Dedifferentiated amniotic fluid mesenchymal stem cell (primary cell): ENCODE measurements at regions not wholly inside any gene's neighbourhood (a gene's known extent, or its start where the extent isn't known, plus 50 kb on each side); places are given as distances from the start of the nearest gene placed in this dataset.

ENCODE experiments used
- DNase-seq: peaks from one replicate; pipeline ENCODE4 v3.0.0-alpha.2; 2016; ENCODE audit errors: extremely low spot score

- no peak for DNase-seq
Measured at GRCh38 chr6:15042938-15043337, 202.9 kb upstream of the JARID2 start.

GRCh38 chr6:15044146-15044882 is 201.6 kb upstream of the JARID2 start:
- no peak for DNase-seq

GRCh38 chr6:15044948-15045347 is 200.9 kb upstream of the JARID2 start:
- no peak for DNase-seq

GRCh38 chr6:15046751-15047150 is 199.1 kb upstream of the JARID2 start:
- DNase-seq, result no peak

- no peak for DNase-seq
Measured at GRCh38 chr6:15048367-15048766, 197.5 kb upstream of the JARID2 start.

GRCh38 chr6:15058200-15059061 is 187.4 kb upstream of the JARID2 start:
- DNase-seq, result no peak

GRCh38 chr6:15061180-15061641 is 184.7 kb upstream of the JARID2 start:
- no peak for DNase-seq

GRCh38 chr6:15061908-15062515 is 183.9 kb upstream of the JARID2 start:
- DNase-seq, result no peak

- DNase-seq, result peak; percentile 19
Measured at GRCh38 chr6:15062516-15063252, 183.2 kb upstream of the JARID2 start.

- no peak for DNase-seq
Measured at GRCh38 chr6:15063253-15063853, 182.5 kb upstream of the JARID2 start.

- DNase-seq, result no peak
Measured at GRCh38 chr6:15065261-15065989, 180.4 kb upstream of the JARID2 start.

GRCh38 chr6:15066089-15066758 is 179.6 kb upstream of the JARID2 start:
- no peak for DNase-seq

- no peak for DNase-seq
Measured at GRCh38 chr6:15073344-15073789, 172.5 kb upstream of the JARID2 start.

GRCh38 chr6:15073883-15074465 is 171.9 kb upstream of the JARID2 start:
- no peak for DNase-seq

- no peak for DNase-seq
Measured at GRCh38 chr6:15074806-15075205, 171.1 kb upstream of the JARID2 start.

- no peak for DNase-seq
Measured at GRCh38 chr6:15076565-15076964, 169.3 kb upstream of the JARID2 start.

GRCh38 chr6:15077006-15077405 is 168.9 kb upstream of the JARID2 start:
- no peak for DNase-seq

- DNase-seq, result no peak
Measured at GRCh38 chr6:15077961-15078360, 167.9 kb upstream of the JARID2 start.

- DNase-seq, result no peak
Measured at GRCh38 chr6:15079288-15079817, 166.5 kb upstream of the JARID2 start.
